ENCODE measurements at regions not wholly inside any gene's neighbourhood (a gene's known extent, or its start where the extent isn't known, plus 50 kb on each side); places are given as distances from the start of the nearest gene placed in this dataset.

DNA sequence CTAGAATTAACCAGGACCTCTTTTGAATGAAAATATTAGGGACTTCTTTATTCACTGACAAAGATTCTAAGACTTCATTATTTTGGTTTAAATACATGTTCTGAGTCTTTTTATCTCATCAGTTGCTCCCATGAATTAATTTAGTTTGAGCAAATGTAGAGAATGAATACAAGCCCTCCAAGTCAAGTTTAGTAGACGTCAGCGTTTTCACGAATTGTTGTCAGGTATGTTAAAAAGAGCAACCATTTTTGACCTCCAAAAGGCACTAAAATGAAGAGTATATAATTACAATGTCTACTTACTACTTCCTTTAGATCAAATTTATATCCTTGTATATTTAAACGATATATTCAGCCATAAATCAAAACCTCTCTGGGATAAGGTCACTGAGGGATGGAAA is 809.3 kb upstream of the CDH6 start:
- TF ChIP-seq, protein P1, sequence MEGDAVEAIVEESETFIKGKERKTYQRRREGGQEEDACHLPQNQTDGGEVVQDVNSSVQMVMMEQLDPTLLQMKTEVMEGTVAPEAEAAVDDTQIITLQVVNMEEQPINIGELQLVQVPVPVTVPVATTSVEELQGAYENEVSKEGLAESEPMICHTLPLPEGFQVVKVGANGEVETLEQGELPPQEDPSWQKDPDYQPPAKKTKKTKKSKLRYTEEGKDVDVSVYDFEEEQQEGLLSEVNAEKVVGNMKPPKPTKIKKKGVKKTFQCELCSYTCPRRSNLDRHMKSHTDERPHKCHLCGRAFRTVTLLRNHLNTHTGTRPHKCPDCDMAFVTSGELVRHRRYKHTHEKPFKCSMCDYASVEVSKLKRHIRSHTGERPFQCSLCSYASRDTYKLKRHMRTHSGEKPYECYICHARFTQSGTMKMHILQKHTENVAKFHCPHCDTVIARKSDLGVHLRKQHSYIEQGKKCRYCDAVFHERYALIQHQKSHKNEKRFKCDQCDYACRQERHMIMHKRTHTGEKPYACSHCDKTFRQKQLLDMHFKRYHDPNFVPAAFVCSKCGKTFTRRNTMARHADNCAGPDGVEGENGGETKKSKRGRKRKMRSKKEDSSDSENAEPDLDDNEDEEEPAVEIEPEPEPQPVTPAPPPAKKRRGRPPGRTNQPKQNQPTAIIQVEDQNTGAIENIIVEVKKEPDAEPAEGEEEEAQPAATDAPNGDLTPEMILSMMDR (IDR thresholded peaks at IDR 0.05; ENCODE audit: insufficient read depth, low read length): no peak
- no peak for TF ChIP-seq SPI1 (IDR thresholded peaks at IDR 0.05; ENCODE audit: borderline replicate concordance, low read depth)

DNA sequence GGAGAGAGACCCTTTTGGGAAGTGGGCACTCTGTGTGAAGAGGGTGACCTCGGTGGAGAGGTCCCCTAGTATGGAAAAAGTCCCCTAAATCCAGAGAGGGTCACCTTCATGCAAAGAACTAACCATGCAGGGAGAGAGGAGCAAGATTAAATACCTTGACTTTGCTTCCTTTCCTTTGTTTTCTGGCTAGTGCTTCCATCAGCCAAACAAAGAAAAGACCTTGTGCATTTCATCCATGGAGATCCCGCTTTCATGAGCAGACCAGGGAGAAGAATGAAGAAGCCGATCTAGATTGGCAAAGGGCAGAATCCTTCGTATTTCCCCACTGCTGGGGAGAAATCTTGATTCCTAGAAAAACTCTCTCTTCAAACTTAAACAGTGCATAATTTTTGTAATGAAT is 813.3 kb upstream of the CDH6 start:
- TF ChIP-seq SPI1 (IDR thresholded peaks at IDR 0.05; ENCODE audit: borderline replicate concordance, low read depth) (no peak), GABPA (IDR thresholded peaks at IDR 0.05; ENCODE audit: low read depth) (no peak), POLR2AphosphoS5 (IDR thresholded peaks at IDR 0.05; ENCODE audit: low read depth) (no peak)
- TF ChIP-seq, protein P1 (IDR thresholded peaks at IDR 0.05; ENCODE audit: insufficient read depth, low read length): no peak
- TF ChIP-seq, protein P2, sequence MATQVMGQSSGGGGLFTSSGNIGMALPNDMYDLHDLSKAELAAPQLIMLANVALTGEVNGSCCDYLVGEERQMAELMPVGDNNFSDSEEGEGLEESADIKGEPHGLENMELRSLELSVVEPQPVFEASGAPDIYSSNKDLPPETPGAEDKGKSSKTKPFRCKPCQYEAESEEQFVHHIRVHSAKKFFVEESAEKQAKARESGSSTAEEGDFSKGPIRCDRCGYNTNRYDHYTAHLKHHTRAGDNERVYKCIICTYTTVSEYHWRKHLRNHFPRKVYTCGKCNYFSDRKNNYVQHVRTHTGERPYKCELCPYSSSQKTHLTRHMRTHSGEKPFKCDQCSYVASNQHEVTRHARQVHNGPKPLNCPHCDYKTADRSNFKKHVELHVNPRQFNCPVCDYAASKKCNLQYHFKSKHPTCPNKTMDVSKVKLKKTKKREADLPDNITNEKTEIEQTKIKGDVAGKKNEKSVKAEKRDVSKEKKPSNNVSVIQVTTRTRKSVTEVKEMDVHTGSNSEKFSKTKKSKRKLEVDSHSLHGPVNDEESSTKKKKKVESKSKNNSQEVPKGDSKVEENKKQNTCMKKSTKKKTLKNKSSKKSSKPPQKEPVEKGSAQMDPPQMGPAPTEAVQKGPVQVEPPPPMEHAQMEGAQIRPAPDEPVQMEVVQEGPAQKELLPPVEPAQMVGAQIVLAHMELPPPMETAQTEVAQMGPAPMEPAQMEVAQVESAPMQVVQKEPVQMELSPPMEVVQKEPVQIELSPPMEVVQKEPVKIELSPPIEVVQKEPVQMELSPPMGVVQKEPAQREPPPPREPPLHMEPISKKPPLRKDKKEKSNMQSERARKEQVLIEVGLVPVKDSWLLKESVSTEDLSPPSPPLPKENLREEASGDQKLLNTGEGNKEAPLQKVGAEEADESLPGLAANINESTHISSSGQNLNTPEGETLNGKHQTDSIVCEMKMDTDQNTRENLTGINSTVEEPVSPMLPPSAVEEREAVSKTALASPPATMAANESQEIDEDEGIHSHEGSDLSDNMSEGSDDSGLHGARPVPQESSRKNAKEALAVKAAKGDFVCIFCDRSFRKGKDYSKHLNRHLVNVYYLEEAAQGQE (IDR thresholded peaks at IDR 0.05; ENCODE audit: insufficient replicate concordance, low read depth): no peak
- no peaks in the 10 kb centered on the region for H3K27me3 ChIP-seq (ENCODE audit: insufficient read depth, poor library complexity, severe bottlenecking)
- H3K27ac ChIP-seq (replicated peaks): no peak overlapping the region
- H3K4me3 ChIP-seq (replicated peaks; ENCODE audit: insufficient read depth, low read length): no peak overlapping the region
- DNase-seq (ENCODE audit: low read depth in 1 of 2, low spot score in 1 of 2): no peak

More for the DNA sequence above, 809.3 kb upstream of the CDH6 start:
- no peak overlapping the region for H3K27ac ChIP-seq (replicated peaks)
- H3K4me3 ChIP-seq (replicated peaks; ENCODE audit: insufficient read depth, low read length): no peak overlapping the region
- DNase-seq (ENCODE audit: low read depth in 1 of 2, low spot score in 1 of 2): no peak
- no peaks in the 10 kb centered on the region for H3K27me3 ChIP-seq (ENCODE audit: insufficient read depth, poor library complexity, severe bottlenecking)

DNA sequence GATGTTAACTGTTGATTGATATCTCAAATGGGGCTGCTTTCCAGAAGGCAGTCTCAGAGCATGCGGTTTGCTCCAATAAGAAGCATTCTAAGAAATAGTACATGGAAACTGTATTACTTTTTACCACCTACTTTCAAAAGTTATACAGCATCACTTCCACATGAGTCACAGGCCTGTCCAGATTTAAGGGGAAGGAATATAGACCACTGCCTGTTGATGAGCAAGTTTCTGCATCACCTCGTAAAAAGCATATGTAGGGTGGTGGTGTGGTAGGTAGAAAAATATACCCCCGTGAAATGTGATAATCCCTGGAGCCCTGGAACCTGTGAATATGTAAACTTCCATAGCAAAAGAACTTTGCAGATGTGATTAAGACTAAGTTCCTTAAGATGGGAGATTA is 816.6 kb upstream of the CDH6 start:
- Histone ChIP-seq H3K4me3 (replicated peaks; ENCODE audit: insufficient read depth, low read length) (no peak overlapping the region), H3K27ac (replicated peaks) (no peak overlapping the region)

More for the DNA sequence above, 816.6 kb upstream of the CDH6 start:
- no peak for DNase-seq (ENCODE audit: low read depth in 1 of 2, low spot score in 1 of 2)
- H3K27me3 ChIP-seq (ENCODE audit: insufficient read depth, poor library complexity, severe bottlenecking): no peaks in the 10 kb centered on the region
- no peak for TF ChIP-seq GABPA (IDR thresholded peaks at IDR 0.05; ENCODE audit: low read depth)
- TF ChIP-seq, protein P1 (IDR thresholded peaks at IDR 0.05; ENCODE audit: insufficient read depth, low read length): no peak
- TF ChIP-seq POLR2AphosphoS5 (IDR thresholded peaks at IDR 0.05; ENCODE audit: low read depth): no peak
- no peak for TF ChIP-seq SPI1 (IDR thresholded peaks at IDR 0.05; ENCODE audit: borderline replicate concordance, low read depth)
- TF ChIP-seq, protein P2 (IDR thresholded peaks at IDR 0.05; ENCODE audit: insufficient replicate concordance, low read depth): no peak

Measured in HL-60 (cell line).